Mucosa of stomach (tissue), 1 donor: ENCODE measurements at regions not wholly inside any gene's neighbourhood (a gene's known extent, or its start where the extent isn't known, plus 50 kb on each side); places are given as distances from the start of the nearest gene placed in this dataset.
"Not testable (repeated sequence)": the region's sequence is repeated elsewhere in the genome, so short reads cannot be mapped to it uniquely, and the experiment has no call there.

ENCODE experiments used
- H3K27me3 ChIP-seq: one replicate; pipeline ENCODE4 v1.7.0; 2013; ENCODE audit warnings: mild to moderate bottlenecking, low read length; ENCODE audit not compliant: control insufficient read depth, insufficient read depth
- H3K36me3 ChIP-seq: one replicate; pipeline ENCODE4 v1.7.0; 2013; ENCODE audit warnings: low read length; ENCODE audit not compliant: control insufficient read depth, insufficient read depth
- H3K4me1 ChIP-seq: one replicate; pipeline ENCODE4 v1.7.0; 2013; ENCODE audit warnings: mild to moderate bottlenecking, low read length; ENCODE audit not compliant: control insufficient read depth, insufficient read depth
- H3K4me3 ChIP-seq: one replicate; pipeline ENCODE4 v1.7.0; 2013; ENCODE audit warnings: low read length
- H3K9ac ChIP-seq: one replicate; pipeline ENCODE4 v1.7.0; 2013; ENCODE audit warnings: mild to moderate bottlenecking, low read length, moderate library complexity
- H3K9me3 ChIP-seq: one replicate; pipeline ENCODE4 v1.7.0; 2013; ENCODE audit warnings: mild to moderate bottlenecking, low read length, moderate library complexity; ENCODE audit not compliant: control insufficient read depth
- donor health status: Pancreatic carcinoma.

- Histone ChIP-seq H3K4me3 (no peak overlapping the region), H3K9ac (no peak overlapping the region), H3K4me1 (no peaks in the 10 kb centered on the region), H3K27me3 (no peaks in the 10 kb centered on the region), H3K36me3 (no peaks in the 10 kb centered on the region), H3K9me3 (no peaks in the 10 kb centered on the region)
These were observed 445.2 kb upstream of the GRAMD2B start for GRCh38 chr5:125978015-125978414.

GRCh38 chr5:125979636-125980035 is 443.6 kb upstream of the GRAMD2B start:
- Histone ChIP-seq H3K4me3 (no peak overlapping the region), H3K9ac (no peak overlapping the region), H3K9me3 (no peaks in the 10 kb centered on the region), H3K36me3 (no peaks in the 10 kb centered on the region), H3K27me3 (no peaks in the 10 kb centered on the region), H3K4me1 (no peaks in the 10 kb centered on the region)

GRCh38 chr5:125981016-125981415 is 442.2 kb upstream of the GRAMD2B start:
- H3K4me1 ChIP-seq = no peaks in the 10 kb centered on the region
- no peaks in the 10 kb centered on the region for H3K27me3 ChIP-seq
- no peaks in the 10 kb centered on the region for H3K9me3 ChIP-seq
- no peak overlapping the region for H3K9ac ChIP-seq
- no peaks in the 10 kb centered on the region for H3K36me3 ChIP-seq
- no peak overlapping the region for H3K4me3 ChIP-seq

- H3K4me1 ChIP-seq = no peaks in the 10 kb centered on the region
- no peaks in the 10 kb centered on the region for H3K36me3 ChIP-seq
- no peaks in the 10 kb centered on the region for H3K9me3 ChIP-seq
- no peak overlapping the region for H3K9ac ChIP-seq
- H3K27me3 ChIP-seq = no peaks in the 10 kb centered on the region
- H3K4me3 ChIP-seq = no peak overlapping the region
These were observed 435.4 kb upstream of the GRAMD2B start for GRCh38 chr5:125987677-125988255.

- Histone ChIP-seq H3K9ac (no peak overlapping the region), H3K36me3 (no peaks in the 10 kb centered on the region), H3K27me3 (no peaks in the 10 kb centered on the region), H3K4me1 (no peaks in the 10 kb centered on the region), H3K9me3 (no peaks in the 10 kb centered on the region), H3K4me3 (no peak overlapping the region)
These were observed 431.2 kb upstream of the GRAMD2B start for GRCh38 chr5:125992050-125992449.

- H3K4me3 ChIP-seq, H3K36me3 ChIP-seq, H3K4me1 ChIP-seq, H3K9me3 ChIP-seq, H3K9ac ChIP-seq, H3K27me3 ChIP-seq: not testable (repeated sequence)
These were observed 423.8 kb upstream of the GRAMD2B start for GRCh38 chr5:125999271-126000030.

- Histone ChIP-seq H3K9ac (no peak overlapping the region), H3K4me1 (no peaks in the 10 kb centered on the region), H3K4me3 (no peak overlapping the region), H3K9me3 (no peaks in the 10 kb centered on the region), H3K27me3 (no peaks in the 10 kb centered on the region), H3K36me3 (no peaks in the 10 kb centered on the region)
These were observed 422.7 kb upstream of the GRAMD2B start for GRCh38 chr5:126000507-126000906.

- no peaks in the 10 kb centered on the region for H3K4me1 ChIP-seq
- no peak overlapping the region for H3K9ac ChIP-seq
- H3K9me3 ChIP-seq = no peaks in the 10 kb centered on the region
- H3K36me3 ChIP-seq = no peaks in the 10 kb centered on the region
- no peak overlapping the region for H3K4me3 ChIP-seq
- no peaks in the 10 kb centered on the region for H3K27me3 ChIP-seq
These were observed 420.8 kb upstream of the GRAMD2B start for GRCh38 chr5:126002222-126002897.

- Histone ChIP-seq H3K4me3 (no peak overlapping the region), H3K9ac (no peak overlapping the region), H3K9me3 (no peaks in the 10 kb centered on the region), H3K36me3 (no peaks in the 10 kb centered on the region), H3K27me3 (no peaks in the 10 kb centered on the region), H3K4me1 (no peaks in the 10 kb centered on the region)
These were observed 419.9 kb upstream of the GRAMD2B start for GRCh38 chr5:126003309-126003708.

- Histone ChIP-seq H3K9ac (no peak overlapping the region), H3K4me3 (no peak overlapping the region), H3K36me3 (no peaks in the 10 kb centered on the region), H3K9me3 (no peaks in the 10 kb centered on the region), H3K4me1 (no peaks in the 10 kb centered on the region), H3K27me3 (no peaks in the 10 kb centered on the region)
These were observed 418.6 kb upstream of the GRAMD2B start for GRCh38 chr5:126004636-126005035.

- H3K36me3 ChIP-seq = no peaks in the 10 kb centered on the region
- no peak overlapping the region for H3K4me3 ChIP-seq
- no peaks in the 10 kb centered on the region for H3K9me3 ChIP-seq
- H3K4me1 ChIP-seq = no peaks in the 10 kb centered on the region
- H3K9ac ChIP-seq = no peak overlapping the region
- H3K27me3 ChIP-seq = no peaks in the 10 kb centered on the region
These were observed 415.4 kb upstream of the GRAMD2B start for GRCh38 chr5:126007841-126008240.

GRCh38 chr5:126009566-126009965 is 413.6 kb upstream of the GRAMD2B start:
- Histone ChIP-seq H3K27me3 (no peaks in the 10 kb centered on the region), H3K36me3 (no peaks in the 10 kb centered on the region), H3K4me3 (no peak overlapping the region), H3K9me3 (no peaks in the 10 kb centered on the region), H3K9ac (no peak overlapping the region), H3K4me1 (no peaks in the 10 kb centered on the region)
